Thyroid gland (tissue), 4 donors: ENCODE measurements at regions not wholly inside any gene's neighbourhood (a gene's known extent, or its start where the extent isn't known, plus 50 kb on each side); places are given as distances from the start of the nearest gene placed in this dataset.

ENCODE experiments used
- DNase-seq, 2 donors: peaks; one replicate each; pipeline ENCODE4 v3.0.0-alpha.2; 2019
- H3K27ac ChIP-seq, 3 donors: fragments of 200-600 bp; sonication (generic); 1 replicate in 2 of 3; 2 replicates in 1 of 3; pipeline ENCODE4 v1.5.1; 2016 to 2019; ENCODE audit warnings: mild to moderate bottlenecking in 1 of 3, moderate library complexity in 1 of 3
- H3K27me3 ChIP-seq: fragments of 200-600 bp; sonication (generic); one replicate; pipeline ENCODE4 v1.5.1; 2019
- H3K36me3 ChIP-seq, 2 donors: fragments of 200-600 bp; sonication (generic); one replicate each; pipeline ENCODE4 v1.5.1; 2016 to 2019
- H3K4me1 ChIP-seq, 2 donors: fragments of 200-600 bp; sonication (generic); one replicate each; pipeline ENCODE4 v1.5.1; 2017 to 2019
- H3K4me3 ChIP-seq, 3 donors: fragments of 200-600 bp; sonication (generic); replicated peaks in 1 of 3; 1 replicate in 2 of 3; 2 replicates in 1 of 3; pipeline ENCODE4 v1.5.1; 2016; ENCODE audit warnings: mild to moderate bottlenecking in 1 of 3
- H3K9me3 ChIP-seq: fragments of 200-600 bp; sonication (generic); one replicate; pipeline ENCODE4 v1.5.1; 2017
- CTCF ChIP-seq, 6 experiments: fragments of 200-600 bp in 3 of 6; fragments of 450-650 bp in 3 of 6; sonication (generic) in 3 of 6; IDR thresholded peaks; one replicate each; pipeline ENCODE4 v1.5.1; 2016 to 2019; ENCODE audit warnings: antibody characterized with exemption in 6 of 6, mild to moderate bottlenecking in 2 of 6, inconsistent platforms in 1 of 6, moderate library complexity in 1 of 6
- POLR2A ChIP-seq, 2 donors: fragments of 450-650 bp; IDR thresholded peaks; one replicate each; pipeline ENCODE4 v1.6.1; 2017; ENCODE audit warnings: antibody characterized with exemption in 2 of 2, mild to moderate bottlenecking in 2 of 2, moderate library complexity in 1 of 2
- WGBS, 2 donors: methylation state at CpG; one replicate each; pipeline ENCODE4 v1.1.5; 2017; 5-methylcytosine and 5-hydroxymethylcytosine counted together
- intact Hi-C: fragments of 100-400 bp; cut with DNase I; formaldehyde crosslinking; loops from one replicate; pipeline ENCODE4 v1.15.1; 2023

- Histone ChIP-seq H3K9me3 (no peaks in the 10 kb centered on the region), H3K36me3 (no peaks in the 10 kb centered on the region), H3K4me1 (no peaks in the 10 kb centered on the region), H3K27me3 (no peaks in the 10 kb centered on the region), H3K27ac (no peak overlapping the region), H3K4me3 (no peak overlapping the region)
- intact Hi-C loops = no loop called here
- no peak for DNase-seq
- TF ChIP-seq POLR2A (IDR thresholded peaks at IDR 0.05) (no peak), CTCF (IDR thresholded peaks at IDR 0.05) (no peak)
Measured at GRCh38 chr4:73348185-73348584, 55.9 kb upstream of the ALB start.

- Histone ChIP-seq H3K36me3 (no peaks in the 10 kb centered on the region), H3K27me3 (no peaks in the 10 kb centered on the region), H3K27ac (no peak overlapping the region), H3K9me3 (no peaks in the 10 kb centered on the region), H3K4me3 (no peak overlapping the region), H3K4me1 (no peaks in the 10 kb centered on the region)
- intact Hi-C loops = no loop called here
- no peak for DNase-seq
- no peak for TF ChIP-seq CTCF (IDR thresholded peaks at IDR 0.05)
- TF ChIP-seq POLR2A (IDR thresholded peaks at IDR 0.05) = no peak
Measured at GRCh38 chr4:73347497-73347896, 56.6 kb upstream of the ALB start.

- H3K4me3 ChIP-seq = no peak overlapping the region
- intact Hi-C loops = no loop called here
- no peak for TF ChIP-seq POLR2A (IDR thresholded peaks at IDR 0.05)
- TF ChIP-seq CTCF (IDR thresholded peaks at IDR 0.05) = no peak
- 81 to 87% methylated on average over 4 of the region's 4 CpGs for WGBS, 2 donors
- no peaks in the 10 kb centered on the region for H3K4me1 ChIP-seq
- no peak overlapping the region for H3K27ac ChIP-seq
- H3K36me3 ChIP-seq = no peaks in the 10 kb centered on the region
- H3K9me3 ChIP-seq = no peaks in the 10 kb centered on the region
- no peaks in the 10 kb centered on the region for H3K27me3 ChIP-seq
- no peak for DNase-seq
Measured at GRCh38 chr4:73345399-73345975, 58.6 kb upstream of the ALB start.

GRCh38 chr4:73344106-73344505, 60.0 kb upstream of the ALB start:
- Histone ChIP-seq H3K4me1 (no peaks in the 10 kb centered on the region), H3K27ac (no peak overlapping the region), H3K36me3 (no peaks in the 10 kb centered on the region), H3K9me3 (no peaks in the 10 kb centered on the region), H3K27me3 (no peaks in the 10 kb centered on the region), H3K4me3 (no peak overlapping the region)
- TF ChIP-seq CTCF (IDR thresholded peaks at IDR 0.05) (no peak), POLR2A (IDR thresholded peaks at IDR 0.05) (no peak)
- no peak for DNase-seq
- WGBS, 2 donors = 79 to 94% methylated on average over 1 of the region's 1 CpG
- intact Hi-C loops = no loop called here

- Histone ChIP-seq H3K36me3 (no peaks in the 10 kb centered on the region), H3K4me1 (no peaks in the 10 kb centered on the region), H3K27me3 (no peaks in the 10 kb centered on the region), H3K4me3 (no peak overlapping the region), H3K27ac (no peak overlapping the region), H3K9me3 (no peaks in the 10 kb centered on the region)
- 93 to 95% methylated on average over 4 of the region's 4 CpGs for WGBS, 2 donors
- intact Hi-C loops = no loop called here
- TF ChIP-seq POLR2A (IDR thresholded peaks at IDR 0.05) = no peak
- TF ChIP-seq CTCF (IDR thresholded peaks at IDR 0.05) = no peak
- DNase-seq = no peak
Measured at GRCh38 chr4:73343432-73343831, 60.7 kb upstream of the ALB start.
